ENCODE measurements at regions not wholly inside any gene's neighbourhood (a gene's known extent, or its start where the extent isn't known, plus 50 kb on each side); places are given as distances from the start of the nearest gene placed in this dataset.

DNA sequence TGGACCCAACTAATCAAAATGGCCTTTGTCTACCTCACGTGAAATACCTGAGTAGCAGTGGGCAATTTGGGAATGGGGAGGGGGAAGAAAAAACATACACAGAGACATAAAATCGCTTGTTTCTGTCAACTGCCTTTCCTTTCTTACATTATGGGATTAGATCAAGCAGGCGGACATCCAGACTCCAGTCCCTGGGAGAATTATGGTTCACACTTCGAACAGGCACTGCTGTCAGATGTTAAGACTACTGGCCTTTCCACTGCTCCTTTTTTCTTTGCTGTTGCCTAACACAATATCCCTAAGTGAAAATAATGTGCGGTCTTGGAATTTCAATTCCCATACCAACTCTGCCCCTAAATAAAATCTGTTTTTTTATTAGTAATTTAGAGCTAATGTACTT, 1719.7 kb upstream of the SLC10A2 start:
- 69% methylated on average over 3 of the region's 5 CpGs for WGBS (ENCODE audit: insufficient coverage)
- DNase-seq, result no peak
- Histone ChIP-seq H3K27me3 (replicated peaks in 1 of 2; ENCODE audit: control insufficient read depth in 2 of 2, extremely low read depth in 1 of 2, insufficient read depth in 2 of 2, low read length in 1 of 2) (no peaks in the 10 kb centered on the region), H3K36me3 (ENCODE audit: control insufficient read depth in 2 of 2, extremely low read depth in 1 of 2, insufficient read depth in 1 of 2, low read length in 1 of 2) (no peaks in the 10 kb centered on the region), H3K4me3 (ENCODE audit: control insufficient read depth in 1 of 2, extremely low read depth in 1 of 2, low read length in 1 of 2) (no peak overlapping the region), H3K4me1 (ENCODE audit: control insufficient read depth in 1 of 2, extremely low read depth in 1 of 2, insufficient read depth in 2 of 2, low read length in 2 of 2) (no peaks in the 10 kb centered on the region), H3K9me3 (no peaks in the 10 kb centered on the region), H3K27ac (ENCODE audit: low read length) (no peak overlapping the region)
- no peak overlapping the region for H3K27ac Mint-ChIP-seq
- no peaks in the 10 kb centered on the region for H3K27me3 Mint-ChIP-seq
- ChIA-PET CTCF (no interaction called here), POLR2A (no interaction called here)
- H3K36me3 Mint-ChIP-seq, result no peaks in the 10 kb centered on the region
- ATAC-seq (replicated peaks in 1 of 4), result no peak
- H3K9me3 Mint-ChIP-seq, result no peaks in the 10 kb centered on the region
- H3K4me3 Mint-ChIP-seq, result no peak overlapping the region
- H3K4me1 Mint-ChIP-seq, result no peaks in the 10 kb centered on the region

DNA sequence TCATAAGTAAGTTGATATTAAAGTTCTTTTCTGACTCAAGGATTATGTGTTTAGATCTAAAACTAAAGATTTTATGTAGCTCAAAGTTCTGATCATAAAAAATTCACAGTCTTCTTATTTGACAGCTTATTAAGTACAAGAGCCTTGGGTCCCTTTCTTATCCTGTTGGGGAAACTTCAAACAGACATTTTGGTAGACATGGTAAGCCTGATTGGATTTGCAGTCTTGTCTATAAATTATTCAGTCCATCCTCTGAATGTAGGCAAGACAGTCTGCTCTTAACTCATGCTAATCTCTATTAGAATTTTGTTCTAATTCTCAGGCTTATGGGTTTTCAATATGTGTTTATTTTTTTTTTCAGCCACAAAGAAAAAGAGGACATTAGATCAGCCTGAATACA, 1718.7 kb upstream of the SLC10A2 start:
- Histone ChIP-seq H3K27me3 (replicated peaks in 1 of 2; ENCODE audit: control insufficient read depth in 2 of 2, extremely low read depth in 1 of 2, insufficient read depth in 2 of 2, low read length in 1 of 2) (no peaks in the 10 kb centered on the region), H3K36me3 (ENCODE audit: control insufficient read depth in 2 of 2, extremely low read depth in 1 of 2, insufficient read depth in 1 of 2, low read length in 1 of 2) (no peaks in the 10 kb centered on the region), H3K4me3 (ENCODE audit: control insufficient read depth in 1 of 2, extremely low read depth in 1 of 2, low read length in 1 of 2) (no peak overlapping the region), H3K9me3 (no peaks in the 10 kb centered on the region), H3K4me1 (ENCODE audit: control insufficient read depth in 1 of 2, extremely low read depth in 1 of 2, insufficient read depth in 2 of 2, low read length in 2 of 2) (no peaks in the 10 kb centered on the region), H3K27ac (ENCODE audit: low read length) (no peak overlapping the region)
- DNase-seq (no peak), ATAC-seq (replicated peaks in 1 of 4) (no peak)
- Mint-ChIP-seq H3K4me1 (no peaks in the 10 kb centered on the region), H3K27me3 (no peaks in the 10 kb centered on the region), H3K4me3 (no peak overlapping the region), H3K36me3 (no peaks in the 10 kb centered on the region), H3K9me3 (peaks cover 0 to 6% (median 3%) of the 10 kb centered on the region in 3 donors), H3K27ac (no peak overlapping the region)
- ChIA-PET CTCF (no interaction called here), POLR2A (no interaction called here)

DNA sequence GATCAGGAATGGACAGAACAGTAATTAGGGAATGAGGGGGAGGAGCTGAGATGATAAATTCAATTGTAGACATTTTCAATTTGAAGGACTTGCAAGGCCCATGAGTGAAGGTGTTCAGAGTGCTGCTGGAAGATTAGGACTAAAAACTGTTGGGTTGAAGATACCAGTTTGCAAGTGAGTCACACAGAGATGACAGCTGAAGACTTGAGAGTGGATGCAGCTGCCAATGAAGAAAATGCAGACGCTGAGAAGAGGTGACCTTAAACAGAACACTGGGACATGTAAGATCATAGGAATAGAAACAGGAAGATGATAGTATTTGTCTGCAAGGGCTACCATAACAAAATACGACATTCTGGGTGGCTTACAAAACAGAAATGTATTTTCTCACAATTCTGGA, 1716.5 kb upstream of the SLC10A2 start:
- Mint-ChIP-seq H3K27me3 (no peaks in the 10 kb centered on the region), H3K36me3 (no peaks in the 10 kb centered on the region), H3K4me1 (no peaks in the 10 kb centered on the region), H3K4me3 (no peak overlapping the region), H3K9me3 (peaks cover 0 to 6% (median 3%) of the 10 kb centered on the region in 3 donors), H3K27ac (no peak overlapping the region)
- Histone ChIP-seq H3K4me1 (ENCODE audit: control insufficient read depth in 1 of 2, extremely low read depth in 1 of 2, insufficient read depth in 2 of 2, low read length in 2 of 2) (no peaks in the 10 kb centered on the region), H3K27me3 (replicated peaks in 1 of 2; ENCODE audit: control insufficient read depth in 2 of 2, extremely low read depth in 1 of 2, insufficient read depth in 2 of 2, low read length in 1 of 2) (no peaks in the 10 kb centered on the region), H3K27ac (ENCODE audit: low read length) (no peak overlapping the region), H3K9me3 (no peaks in the 10 kb centered on the region), H3K36me3 (ENCODE audit: control insufficient read depth in 2 of 2, extremely low read depth in 1 of 2, insufficient read depth in 1 of 2, low read length in 1 of 2) (no peaks in the 10 kb centered on the region), H3K4me3 (ENCODE audit: control insufficient read depth in 1 of 2, extremely low read depth in 1 of 2, low read length in 1 of 2) (no peak overlapping the region)
- ChIA-PET CTCF (interaction anchor here in 1 of 2 donors (0.7 kb wide), 1 partner anchor 207 kb away, joined by 5 read pairs; no protein-coding TSS in a partner anchor), POLR2A (no interaction called here)
- ATAC-seq (replicated peaks in 1 of 4) (no peak), DNase-seq (no peak)
- WGBS (ENCODE audit: insufficient coverage), result no CpG with 5 or more reads among the region's 2 CpGs

DNA sequence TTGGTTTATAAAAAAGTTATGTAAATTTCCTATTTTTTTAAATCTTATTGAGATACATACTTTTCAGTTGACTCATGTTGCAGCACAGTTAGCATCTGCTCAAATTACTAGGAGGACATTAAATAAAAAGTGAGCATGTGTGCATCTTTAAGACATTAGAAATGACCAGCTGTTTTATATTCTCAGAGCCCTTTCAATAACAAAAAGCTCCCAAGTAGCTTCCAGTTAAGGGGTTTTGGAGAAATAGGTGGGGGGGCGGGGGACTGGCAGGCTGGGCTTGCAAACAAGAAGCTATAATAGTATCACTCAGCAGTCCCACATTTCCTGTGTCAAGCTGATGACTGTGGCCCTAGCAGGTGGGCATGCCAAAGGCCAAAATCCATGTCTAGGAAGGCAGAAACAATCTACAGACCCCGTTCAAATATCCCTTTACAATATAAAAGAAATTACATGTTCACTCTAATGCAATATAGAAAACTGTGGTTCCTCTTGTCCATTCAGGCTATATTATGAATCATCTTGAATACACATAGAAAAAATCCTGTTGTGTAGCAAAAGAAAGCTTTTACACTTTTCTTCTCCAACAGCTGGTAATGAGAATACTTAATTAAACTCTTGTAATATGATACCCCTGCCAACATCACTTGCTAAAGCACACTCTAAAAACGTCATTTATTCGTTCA, 1713.2 kb upstream of the SLC10A2 start:
- WGBS (ENCODE audit: insufficient coverage), result 84% methylated on average over 2 of the region's 4 CpGs
- CTCF ChIA-PET, result no interaction called here

DNA sequence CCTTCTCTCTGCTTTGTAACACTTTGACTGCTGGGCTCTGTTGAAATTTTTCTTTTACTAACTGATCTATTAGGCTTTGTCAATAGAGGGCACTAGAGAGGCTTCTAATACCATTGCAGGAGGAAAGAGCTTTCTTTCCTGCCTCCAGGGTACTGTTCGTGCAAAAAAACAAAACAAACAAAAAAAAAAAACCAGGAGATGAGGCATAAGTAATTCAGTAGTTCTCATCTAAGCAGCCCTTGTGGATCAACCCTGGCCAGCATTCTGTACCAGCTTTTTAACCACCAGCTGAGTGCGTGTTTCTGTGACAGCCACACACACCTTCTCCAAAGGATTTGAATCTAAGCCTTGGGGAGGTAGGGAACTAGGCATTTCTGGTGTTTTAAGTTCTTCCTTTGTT, 1707.6 kb upstream of the SLC10A2 start:
- DNase-seq (peak in 1 of 35 experiments; percentile 34), ATAC-seq (replicated peaks in 1 of 4) (no peak)
- Histone ChIP-seq H3K4me1 (ENCODE audit: control insufficient read depth in 1 of 2, extremely low read depth in 1 of 2, insufficient read depth in 2 of 2, low read length in 2 of 2) (peaks cover 4 to 6% of the 10 kb centered on the region in 2 experiments), H3K27ac (ENCODE audit: low read length) (no peak overlapping the region), H3K4me3 (ENCODE audit: control insufficient read depth in 1 of 2, extremely low read depth in 1 of 2, low read length in 1 of 2) (no peak overlapping the region), H3K9me3 (no peaks in the 10 kb centered on the region), H3K36me3 (ENCODE audit: control insufficient read depth in 2 of 2, extremely low read depth in 1 of 2, insufficient read depth in 1 of 2, low read length in 1 of 2) (no peaks in the 10 kb centered on the region), H3K27me3 (replicated peaks in 1 of 2; ENCODE audit: control insufficient read depth in 2 of 2, extremely low read depth in 1 of 2, insufficient read depth in 2 of 2, low read length in 1 of 2) (no peaks in the 10 kb centered on the region)
- peaks cover 0 to 13% (median 6%) of the 10 kb centered on the region in 3 donors for H3K4me1 Mint-ChIP-seq
- H3K36me3 Mint-ChIP-seq, result no peaks in the 10 kb centered on the region
- H3K27ac Mint-ChIP-seq, result peak overlapping the region in 1 of 2 donors; percentile 57
- no peaks in the 10 kb centered on the region for H3K9me3 Mint-ChIP-seq
- peaks cover 0 to 4% of the 10 kb centered on the region in 2 donors for H3K27me3 Mint-ChIP-seq
- ChIA-PET CTCF (interaction anchor here (0.5 to 1.3 kb wide), 11 partner anchors 14 to 1778 kb away, joined by 3 to 7 read pairs (median 3); no protein-coding TSS in a partner anchor), POLR2A (no interaction called here)
- whole genome bisulfite sequencing (ENCODE audit: insufficient coverage), result no CpG with 5 or more reads among the region's 2 CpGs
- no peak overlapping the region for H3K4me3 Mint-ChIP-seq

More for the DNA sequence above, 1713.2 kb upstream of the SLC10A2 start:
- no peak overlapping the region for H3K27ac ChIP-seq (ENCODE audit: low read length)
- Mint-ChIP-seq H3K27ac (no peak overlapping the region), H3K9me3 (peaks cover 0 to 6% (median 3%) of the 10 kb centered on the region in 3 donors), H3K36me3 (no peaks in the 10 kb centered on the region), H3K4me3 (no peak overlapping the region), H3K4me1 (no peaks in the 10 kb centered on the region), H3K27me3 (no peaks in the 10 kb centered on the region)
- no peaks in the 10 kb centered on the region for H3K9me3 ChIP-seq
- ATAC-seq (replicated peaks in 1 of 4) (no peak), DNase-seq (no peak)
- no peaks in the 10 kb centered on the region for H3K4me1 ChIP-seq (ENCODE audit: control insufficient read depth in 1 of 2, extremely low read depth in 1 of 2, insufficient read depth in 2 of 2, low read length in 2 of 2)
- H3K27me3 ChIP-seq (replicated peaks in 1 of 2; ENCODE audit: control insufficient read depth in 2 of 2, extremely low read depth in 1 of 2, insufficient read depth in 2 of 2, low read length in 1 of 2), result no peaks in the 10 kb centered on the region
- POLR2A ChIA-PET, result no interaction called here
- no peak overlapping the region for H3K4me3 ChIP-seq (ENCODE audit: control insufficient read depth in 1 of 2, extremely low read depth in 1 of 2, low read length in 1 of 2)
- H3K36me3 ChIP-seq (ENCODE audit: control insufficient read depth in 2 of 2, extremely low read depth in 1 of 2, insufficient read depth in 1 of 2, low read length in 1 of 2), result no peaks in the 10 kb centered on the region

DNA sequence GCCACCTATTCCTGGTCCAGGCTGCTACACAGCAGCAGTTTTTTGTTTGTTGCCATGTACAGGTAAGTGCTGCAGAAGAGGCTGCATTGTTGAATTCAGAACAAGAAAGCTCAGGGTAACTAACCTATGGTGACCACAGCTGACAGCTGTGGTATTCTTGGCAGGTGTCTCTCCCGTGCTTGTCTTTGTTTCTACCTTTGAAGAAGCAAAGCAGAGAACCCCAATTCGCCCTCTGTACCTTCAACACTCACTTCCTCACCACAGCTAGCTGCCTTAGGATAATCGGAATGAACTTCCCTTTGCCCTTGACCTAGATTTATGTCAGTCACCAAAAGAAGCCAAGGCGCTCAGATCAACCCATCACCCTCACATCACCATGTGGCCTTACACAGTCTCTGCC, 1703.3 kb upstream of the SLC10A2 start:
- no peaks in the 10 kb centered on the region for H3K9me3 ChIP-seq
- no peaks in the 10 kb centered on the region for H3K27me3 ChIP-seq (replicated peaks in 1 of 2; ENCODE audit: control insufficient read depth in 2 of 2, extremely low read depth in 1 of 2, insufficient read depth in 2 of 2, low read length in 1 of 2)
- H3K4me1 ChIP-seq (ENCODE audit: control insufficient read depth in 1 of 2, extremely low read depth in 1 of 2, insufficient read depth in 2 of 2, low read length in 2 of 2), result peaks cover 4 to 8% of the 10 kb centered on the region in 2 experiments
- H3K9me3 Mint-ChIP-seq, result no peaks in the 10 kb centered on the region
- peaks cover 0 to 13% (median 6%) of the 10 kb centered on the region in 3 donors for H3K4me1 Mint-ChIP-seq
- DNase-seq (peak in 9 of 35 experiments; percentile 1 to 26 (median 9)), ATAC-seq (replicated peaks in 1 of 4) (peak in 2 of 4 experiments; percentile 12 to 78)
- H3K36me3 Mint-ChIP-seq, result no peaks in the 10 kb centered on the region
- H3K27me3 Mint-ChIP-seq, result peaks cover 0 to 4% of the 10 kb centered on the region in 2 donors
- H3K27ac Mint-ChIP-seq, result no peak overlapping the region
- H3K36me3 ChIP-seq (ENCODE audit: control insufficient read depth in 2 of 2, extremely low read depth in 1 of 2, insufficient read depth in 1 of 2, low read length in 1 of 2), result no peaks in the 10 kb centered on the region
- WGBS (ENCODE audit: insufficient coverage), result 10% methylated on average over 2 of the region's 4 CpGs
- H3K4me3 ChIP-seq (ENCODE audit: control insufficient read depth in 1 of 2, extremely low read depth in 1 of 2, low read length in 1 of 2), result no peak overlapping the region
- POLR2A ChIA-PET, result no interaction called here
- no peak overlapping the region for H3K27ac ChIP-seq (ENCODE audit: low read length)
- CTCF ChIA-PET, result no interaction called here
- H3K4me3 Mint-ChIP-seq, result peak overlapping the region in 1 of 3 donors; percentile 17
